Loucy (cell line): ENCODE measurements at regions not wholly inside any gene's neighbourhood (a gene's known extent, or its start where the extent isn't known, plus 50 kb on each side); places are given as distances from the start of the nearest gene placed in this dataset.
"Not testable (repeated sequence)": the region's sequence is repeated elsewhere in the genome, so short reads cannot be mapped to it uniquely, and the experiment has no call there.

Experiments used
- EZH2phosphoT487 ChIP-seq: fragments of 200-600 bp; IDR thresholded peaks from 2 replicates; pipeline ENCODE4 v1.6.1; 2018; ENCODE audit warnings: antibody characterized with exemption, mild to moderate bottlenecking, moderate library complexity, borderline replicate concordance
- TF ChIP-seq, protein P1 (sequence below): fragments of 200-600 bp; sonication (generic); conservative IDR thresholded peaks from 2 replicates; pipeline ENCODE4 v1.5.1; 2014; ENCODE audit warnings: mild to moderate bottlenecking, antibody characterized with exemption, low read length

- TF ChIP-seq, protein P1, sequence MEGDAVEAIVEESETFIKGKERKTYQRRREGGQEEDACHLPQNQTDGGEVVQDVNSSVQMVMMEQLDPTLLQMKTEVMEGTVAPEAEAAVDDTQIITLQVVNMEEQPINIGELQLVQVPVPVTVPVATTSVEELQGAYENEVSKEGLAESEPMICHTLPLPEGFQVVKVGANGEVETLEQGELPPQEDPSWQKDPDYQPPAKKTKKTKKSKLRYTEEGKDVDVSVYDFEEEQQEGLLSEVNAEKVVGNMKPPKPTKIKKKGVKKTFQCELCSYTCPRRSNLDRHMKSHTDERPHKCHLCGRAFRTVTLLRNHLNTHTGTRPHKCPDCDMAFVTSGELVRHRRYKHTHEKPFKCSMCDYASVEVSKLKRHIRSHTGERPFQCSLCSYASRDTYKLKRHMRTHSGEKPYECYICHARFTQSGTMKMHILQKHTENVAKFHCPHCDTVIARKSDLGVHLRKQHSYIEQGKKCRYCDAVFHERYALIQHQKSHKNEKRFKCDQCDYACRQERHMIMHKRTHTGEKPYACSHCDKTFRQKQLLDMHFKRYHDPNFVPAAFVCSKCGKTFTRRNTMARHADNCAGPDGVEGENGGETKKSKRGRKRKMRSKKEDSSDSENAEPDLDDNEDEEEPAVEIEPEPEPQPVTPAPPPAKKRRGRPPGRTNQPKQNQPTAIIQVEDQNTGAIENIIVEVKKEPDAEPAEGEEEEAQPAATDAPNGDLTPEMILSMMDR = not testable (repeated sequence)
- not testable (repeated sequence) for TF ChIP-seq EZH2phosphoT487
These were observed 405.4 kb downstream of the ZNF33B start for GRCh38 chr10:42232955-42233354.
